A549 (cell line): ENCODE measurements at regions not wholly inside any gene's neighbourhood (a gene's known extent, or its start where the extent isn't known, plus 50 kb on each side); places are given as distances from the start of the nearest gene placed in this dataset.

Source experiments
- ATAC-seq, 2 experiments: fragments of 200-7000 bp in 1 of 2; fragments of >200 bp in 1 of 2; cut with Nextera tagmentation in 1 of 2; cut with Tn5 transposase in 1 of 2; 3 replicates each; pipeline versions ENCODE4 v1.8.0 to v1.9.1; 2018 to 2020; ENCODE audit warnings: mild to moderate bottlenecking in 1 of 2, moderate library complexity in 1 of 2
- CTCF ChIA-PET: fragments of 300-600 bp; sonication (Branson Sonifier 250); formaldehyde crosslinking; extraction: SDS; loops from one replicate; lab custom pipeline; 2021; ENCODE audit warnings: antibody characterized with exemption, inconsistent platforms; lab: Yijun Ruan, JAX
- POLR2A ChIA-PET: fragments of 350-600 bp; formaldehyde crosslinking; extraction: SDS; loops from one replicate; lab custom pipeline; 2021; ENCODE audit warnings: antibody characterized with exemption, inconsistent platforms; lab: Yijun Ruan, JAX
- DNase-seq, 2 experiments: peaks; one replicate each; pipeline versions ENCODE4 v3.0.0 to v3.0.0-alpha.2; 2011 to 2016; ENCODE audit warnings: low read depth in 1 of 2, low spot score in 1 of 2
- FAIRE-seq: peaks from 2 replicates; lab custom pipeline; 2011; peaks lifted over from hg19 to GRCh38; lab: Jason Lieb, UNC
- H3K27ac ChIP-seq, 2 experiments: fragments of >200 bp; sonication (Bioruptor Twin); formaldehyde crosslinking; 3 replicates each; pipeline ENCODE4 v1.5.1; 2016 to 2017
- H3K4me1 ChIP-seq: fragments of >200 bp; sonication (Bioruptor Twin); formaldehyde crosslinking; 3 replicates; pipeline ENCODE4 v1.6.1; 2016
- H3K4me2 ChIP-seq: fragments of >200 bp; sonication (Bioruptor Twin); formaldehyde crosslinking; 3 replicates; pipeline ENCODE4 v1.6.1; 2016
- H3K4me3 ChIP-seq: fragments of >200 bp; sonication (Bioruptor Twin); formaldehyde crosslinking; 3 replicates; pipeline ENCODE4 v1.5.1; 2016
- H3K9me3 ChIP-seq: fragments of >200 bp; sonication (Bioruptor Twin); formaldehyde crosslinking; 3 replicates; pipeline ENCODE4 v1.6.1; 2016
- CHD2 ChIP-seq: fragments of 150-350 bp; IDR thresholded peaks from 2 replicates; pipeline ENCODE4 v1.6.1; 2014; ENCODE audit warnings: low read length; ENCODE audit not compliant: partially characterized antibody
- E2F6 ChIP-seq: IDR thresholded peaks from 2 replicates; pipeline ENCODE4 v1.6.1; 2012; ENCODE audit warnings: low read depth, borderline replicate concordance
- ESRRA ChIP-seq: fragments of 150-350 bp; IDR thresholded peaks from 2 replicates; pipeline ENCODE4 v1.6.1; 2014; ENCODE audit warnings: mild to moderate bottlenecking, low read length, borderline replicate concordance
- FOSL2 ChIP-seq, 2 experiments: fragments of 450-650 bp in 1 of 2; fragments of >200 bp in 1 of 2; sonication (Bioruptor Twin) in 1 of 2; formaldehyde crosslinking; IDR thresholded peaks; 2 replicates each; pipeline versions ENCODE4 v1.5.0 to v1.6.1; 2016 to 2020; ENCODE audit warnings: mild to moderate bottlenecking in 1 of 2, moderate library complexity in 1 of 2
- GATA3 ChIP-seq: IDR thresholded peaks from 2 replicates; pipeline ENCODE4 v1.6.1; 2012; ENCODE audit warnings: borderline replicate concordance
- HOXA7 ChIP-seq: fragments of 250-450 bp; sonication (Bioruptor Pico); IDR thresholded peaks from 2 replicates; pipeline ENCODE4 v1.5.0; 2020; ENCODE audit warnings: mild to moderate bottlenecking, moderate library complexity
- HOXB13 ChIP-seq: fragments of 250-450 bp; sonication (Bioruptor Pico); IDR thresholded peaks from 2 replicates; pipeline ENCODE4 v1.5.0; 2020; ENCODE audit warnings: low read depth, mild to moderate bottlenecking, moderate library complexity
- HOXB5 ChIP-seq: fragments of 250-450 bp; sonication (Bioruptor Pico); IDR thresholded peaks from 2 replicates; pipeline ENCODE4 v1.5.0; 2020; ENCODE audit warnings: mild to moderate bottlenecking, moderate library complexity
- JUN ChIP-seq, 2 experiments: fragments of >200 bp; sonication (Bioruptor Twin); formaldehyde crosslinking; IDR thresholded peaks; 2 replicates in 1 of 2; 3 replicates in 1 of 2; pipeline ENCODE4 v1.6.1; 2016 to 2017
- MYC ChIP-seq: IDR thresholded peaks from 2 replicates; pipeline ENCODE4 v1.6.1; 2012; ENCODE audit warnings: mild to moderate bottlenecking, inconsistent platforms, low read length, improper control_type of control experiment, borderline replicate concordance
- NPAS2 ChIP-seq: fragments of 250-450 bp; sonication (Bioruptor Pico); IDR thresholded peaks from 2 replicates; pipeline ENCODE4 v1.8.0; 2022; ENCODE audit warnings: mild to moderate bottlenecking, moderate library complexity, borderline replicate concordance
- RARB ChIP-seq: fragments of 250-450 bp; sonication (Bioruptor Pico); IDR thresholded peaks from 2 replicates; pipeline ENCODE4 v1.8.0; 2021; ENCODE audit warnings: mild to moderate bottlenecking, moderate library complexity
- RCOR1 ChIP-seq: fragments of 150-350 bp; IDR thresholded peaks from 2 replicates; pipeline ENCODE4 v1.6.1; 2014; ENCODE audit warnings: antibody characterized with exemption, low read length, low read depth
- RFX5 ChIP-seq: fragments of 450-650 bp; IDR thresholded peaks from 2 replicates; pipeline ENCODE4 v1.7.1; 2014; ENCODE audit warnings: antibody characterized with exemption, mild to moderate bottlenecking, moderate library complexity
- ZFP36 ChIP-seq: fragments of 450-650 bp; IDR thresholded peaks from 2 replicates; pipeline ENCODE4 v1.6.1; 2014; ENCODE audit warnings: borderline replicate concordance; ENCODE audit not compliant: partially characterized antibody
- WGBS: methylation state at CpG from one replicate; pipeline ENCODE4 v1.1.6; 2017; ENCODE audit errors: missing lambda C conversion rate; 5-methylcytosine and 5-hydroxymethylcytosine counted together

- no peak overlapping the region for H3K27ac ChIP-seq
- WGBS, result 26% methylated on average over 4 of the region's 6 CpGs
- no peak for FAIRE-seq
- no peak for ATAC-seq
- TF ChIP-seq HOXB13 (CRISPR knock-in tag), result no peak
- no peak for TF ChIP-seq NPAS2
- TF ChIP-seq FOSL2 (IDR thresholded peaks at IDR 0.05), result no peak
- TF ChIP-seq FOSL2 (CRISPR knock-in tag; IDR thresholded peaks at IDR 0.05), result no peak
- TF ChIP-seq RCOR1, result no peak
- TF ChIP-seq CHD2, result no peak
- no peak for TF ChIP-seq JUN (IDR thresholded peaks at IDR 0.05)
- TF ChIP-seq, all 56 proteins: peak for 0
- no peak for DNase-seq
- ChIA-PET POLR2A (no interaction called here), CTCF (interaction anchor here (0.6 kb wide), 1 partner anchor 47 kb away, joined by 3 read pairs; no protein-coding TSS in a partner anchor)
- no peaks in the 10 kb centered on the region for H3K9me3 ChIP-seq
- no peak overlapping the region for H3K4me3 ChIP-seq
- no peaks in the 10 kb centered on the region for H3K4me1 ChIP-seq
- H3K4me2 ChIP-seq, result no peak overlapping the region
Observed at GRCh38 chr18:77339093-77339492, 89.4 kb downstream of the GALR1 start.

- H3K9me3 ChIP-seq, result no peaks in the 10 kb centered on the region
- ChIA-PET POLR2A (no interaction called here), CTCF (interaction anchor here (0.6 kb wide), 1 partner anchor 502 kb away, joined by 3 read pairs; no protein-coding TSS in a partner anchor)
- no peak for TF ChIP-seq RARB (CRISPR knock-in tag)
- no peak for TF ChIP-seq RFX5
- no peak for TF ChIP-seq JUN (IDR thresholded peaks at IDR 0.05)
- no peak overlapping the region for H3K27ac ChIP-seq
- DNase-seq (no peak), FAIRE-seq (no peak), ATAC-seq (no peak)
- H3K4me3 ChIP-seq, result no peak overlapping the region
- 33% methylated on average over 1 of the region's 7 CpGs for WGBS
- no peaks in the 10 kb centered on the region for H3K4me1 ChIP-seq
- no peak overlapping the region for H3K4me2 ChIP-seq
Observed at GRCh38 chr18:77339623-77340022, 90.0 kb downstream of the GALR1 start.

GRCh38 chr18:77340815-77341214, 91.2 kb downstream of the GALR1 start:
- WGBS, result 21% methylated on average over 6 of the region's 7 CpGs
- H3K4me3 ChIP-seq, result no peak overlapping the region
- no peak overlapping the region for H3K27ac ChIP-seq
- FAIRE-seq, result no peak
- no peak for DNase-seq
- no peak for ATAC-seq
- no peaks in the 10 kb centered on the region for H3K9me3 ChIP-seq
- H3K4me1 ChIP-seq, result no peaks in the 10 kb centered on the region
- H3K4me2 ChIP-seq, result no peak overlapping the region
- ChIA-PET POLR2A (no interaction called here), CTCF (no interaction called here)
- no peak for TF ChIP-seq GATA3
- TF ChIP-seq HOXA7 (CRISPR knock-in tag), result no peak
- no peak for TF ChIP-seq HOXB5 (CRISPR knock-in tag)
- TF ChIP-seq ZFP36, result no peak

GRCh38 chr18:77341527-77342325, 92.1 kb downstream of the GALR1 start:
- ChIA-PET POLR2A (no interaction called here), CTCF (no interaction called here)
- 54% methylated on average over 14 of the region's 17 CpGs for WGBS
- Histone ChIP-seq H3K9me3 (no peaks in the 10 kb centered on the region), H3K27ac (no peak overlapping the region), H3K4me1 (no peaks in the 10 kb centered on the region), H3K4me2 (no peak overlapping the region), H3K4me3 (no peak overlapping the region)
- ATAC-seq (0 out of 6 replicates have a peak, but pooled peaks of 1 of the 2 experiments have one; percentile 29), DNase-seq (no peak), FAIRE-seq (no peak)
- no peak for TF ChIP-seq MYC

- H3K27ac ChIP-seq, result no peak overlapping the region
- H3K4me1 ChIP-seq, result no peaks in the 10 kb centered on the region
- no peak overlapping the region for H3K4me3 ChIP-seq
- DNase-seq, result no peak
- ATAC-seq, result no peak
- no peak overlapping the region for H3K4me2 ChIP-seq
- ChIA-PET POLR2A (no interaction called here), CTCF (no interaction called here)
- no peaks in the 10 kb centered on the region for H3K9me3 ChIP-seq
- no CpG with 5 or more reads among the region's 10 CpGs for WGBS
- no peak for TF ChIP-seq RFX5
- TF ChIP-seq ESRRA, result no peak
- no peak for TF ChIP-seq E2F6
- FAIRE-seq, result no peak
Observed at GRCh38 chr18:77342736-77343135, 93.1 kb downstream of the GALR1 start.
